H9 (cell line): ENCODE measurements at regions not wholly inside any gene's neighbourhood (a gene's known extent, or its start where the extent isn't known, plus 50 kb on each side); places are given as distances from the start of the nearest gene placed in this dataset.

ENCODE experiments used
- DNase-seq: peaks from one replicate; pipeline ENCODE4 v3.0.0-alpha.2; 2017
- H2AFZ ChIP-seq: one replicate; pipeline ENCODE4 v1.6.1; 2013; ENCODE audit warnings: mild to moderate bottlenecking, low read length, control low read depth, moderate library complexity
- H2AK5ac ChIP-seq: 2 replicates; pipeline ENCODE4 v1.6.1; 2013; ENCODE audit warnings: low read length, control low read depth, mixed read lengths; ENCODE audit not compliant: insufficient read length
- H2BK120ac ChIP-seq: one replicate; pipeline ENCODE4 v1.6.1; 2013; ENCODE audit warnings: low read depth, mild to moderate bottlenecking, low read length, control low read depth, inconsistent platforms; ENCODE audit not compliant: poor library complexity, severe bottlenecking
- H2BK12ac ChIP-seq: 2 replicates; pipeline ENCODE4 v1.6.1; 2013; ENCODE audit warnings: low read length, control low read depth, mixed read lengths, low read depth; ENCODE audit not compliant: insufficient read length
- H2BK15ac ChIP-seq: 2 replicates; pipeline ENCODE4 v1.6.1; 2013; ENCODE audit warnings: low read depth, low read length, control low read depth
- H2BK20ac ChIP-seq: one replicate; pipeline ENCODE4 v1.6.1; 2013; ENCODE audit warnings: low read depth, mild to moderate bottlenecking, low read length, control low read depth, inconsistent platforms; ENCODE audit not compliant: poor library complexity, severe bottlenecking
- H2BK5ac ChIP-seq: 2 replicates; pipeline ENCODE4 v1.6.1; 2013; ENCODE audit warnings: low read length, control low read depth, mixed read lengths; ENCODE audit not compliant: insufficient read length
- H3K14ac ChIP-seq: 2 replicates; pipeline ENCODE4 v1.6.1; 2013; ENCODE audit warnings: low read length, control low read depth; ENCODE audit not compliant: insufficient read depth
- H3K18ac ChIP-seq: 2 replicates; pipeline ENCODE4 v1.6.1; 2013; ENCODE audit warnings: low read depth, mild to moderate bottlenecking, mixed read lengths, low read length, control low read depth; ENCODE audit not compliant: insufficient read length
- H3K23ac ChIP-seq: 2 replicates; pipeline ENCODE4 v1.6.1; 2013; ENCODE audit warnings: low read length, control low read depth, mixed read lengths, low read depth; ENCODE audit not compliant: insufficient read length
- H3K23me2 ChIP-seq: 2 replicates; pipeline ENCODE4 v1.6.1; 2013; ENCODE audit warnings: low read depth, mild to moderate bottlenecking, mixed read lengths, low read length, control low read depth; ENCODE audit not compliant: insufficient read length, poor library complexity, severe bottlenecking
- H3K27ac ChIP-seq: 2 replicates; pipeline ENCODE4 v1.5.1; 2013; ENCODE audit warnings: low read length, control low read depth, mixed read lengths, low read depth; ENCODE audit not compliant: insufficient read length
- H3K27me3 ChIP-seq: 2 replicates; pipeline ENCODE4 v1.6.1; 2013; ENCODE audit warnings: low read length, control low read depth, inconsistent platforms; ENCODE audit not compliant: insufficient read depth
- H3K4ac ChIP-seq: 2 replicates; pipeline ENCODE4 v1.6.1; 2013; ENCODE audit warnings: low read depth, mild to moderate bottlenecking, control low read depth, inconsistent platforms, low read length, moderate library complexity
- H3K4me1 ChIP-seq: 2 replicates; pipeline ENCODE4 v1.6.1; 2013; ENCODE audit warnings: low read length, control low read depth, inconsistent platforms; ENCODE audit not compliant: insufficient read depth
- H3K4me2 ChIP-seq: 2 replicates; pipeline ENCODE4 v1.6.1; 2013; ENCODE audit warnings: low read length, control low read depth, mixed read lengths; ENCODE audit not compliant: insufficient read length, insufficient read depth
- H3K56ac ChIP-seq: 2 replicates; pipeline ENCODE4 v1.6.1; 2013; ENCODE audit warnings: low read depth, mild to moderate bottlenecking, mixed read lengths, low read length, control low read depth; ENCODE audit not compliant: insufficient read length
- H3K79me1 ChIP-seq: 2 replicates; pipeline ENCODE4 v1.6.1; 2013; ENCODE audit warnings: low read depth, mild to moderate bottlenecking, moderate library complexity, low read length, control low read depth, inconsistent platforms; ENCODE audit not compliant: insufficient read depth, poor library complexity, severe bottlenecking
- H3K79me2 ChIP-seq: 2 replicates; pipeline ENCODE4 v1.6.1; 2013; ENCODE audit warnings: low read length, control low read depth, inconsistent platforms; ENCODE audit not compliant: insufficient read depth
- H3K9ac ChIP-seq: 2 replicates; pipeline ENCODE4 v1.6.1; 2013; ENCODE audit warnings: low read length, control low read depth, mixed read lengths; ENCODE audit not compliant: insufficient read length; ENCODE audit errors: extremely low read depth
- H3K9me3 ChIP-seq: one replicate; pipeline ENCODE4 v1.6.1; 2013; ENCODE audit warnings: low read depth, low read length, inconsistent platforms; ENCODE audit not compliant: control insufficient read depth
- H3T11ph ChIP-seq: one replicate; pipeline ENCODE4 v1.6.1; 2013; ENCODE audit warnings: mild to moderate bottlenecking, low read length, control low read depth, inconsistent platforms
- H4K20me1 ChIP-seq: one replicate; pipeline ENCODE4 v1.6.1; 2013; ENCODE audit not compliant: control insufficient read depth, insufficient read length, insufficient read depth
- H4K5ac ChIP-seq: 2 replicates; pipeline ENCODE4 v1.6.1; 2013; ENCODE audit warnings: low read depth, mild to moderate bottlenecking, mixed read lengths, low read length, control low read depth; ENCODE audit not compliant: insufficient read length
- H4K8ac ChIP-seq: replicated peaks from 2 replicates; pipeline ENCODE4 v1.6.1; 2013; ENCODE audit warnings: low read length, control low read depth, mixed read lengths, low read depth; ENCODE audit not compliant: insufficient read length
- H4K91ac ChIP-seq: 2 replicates; pipeline ENCODE4 v1.6.1; 2013; ENCODE audit warnings: low read depth, mild to moderate bottlenecking, moderate library complexity, mixed read lengths, low read length, control low read depth; ENCODE audit not compliant: insufficient read length
- H3K27ac Mint-ChIP-seq, 3 experiments: 2 replicates in 2 of 3; 3 replicates in 1 of 3; pipeline ENCODE4 v1.8.0; 2020 to 2021; ENCODE audit warnings: mixed read lengths in 3 of 3, mild to moderate bottlenecking in 1 of 3, moderate library complexity in 1 of 3
- H3K27me3 Mint-ChIP-seq: 2 replicates; pipeline ENCODE4 v1.8.0; 2021; ENCODE audit warnings: low read depth, mild to moderate bottlenecking, moderate library complexity, mixed read lengths
- H3K36me3 Mint-ChIP-seq, 3 experiments: 2 replicates in 2 of 3; 3 replicates in 1 of 3; pipeline ENCODE4 v1.8.0; 2020 to 2021; ENCODE audit warnings: low read depth in 3 of 3, mixed read lengths in 3 of 3; ENCODE audit not compliant: insufficient read depth in 1 of 3
- H3K4me1 Mint-ChIP-seq, 2 experiments: 2 replicates each; pipeline ENCODE4 v1.8.0; 2020; ENCODE audit warnings: mixed read lengths in 2 of 2
- H3K4me3 Mint-ChIP-seq, 2 experiments: 2 replicates in 1 of 2; 3 replicates in 1 of 2; pipeline ENCODE4 v1.8.0; 2020 to 2021; ENCODE audit warnings: mild to moderate bottlenecking in 2 of 2, mixed read lengths in 2 of 2, moderate library complexity in 1 of 2
- H3K9me3 Mint-ChIP-seq, 2 experiments: 2 replicates in 1 of 2; 3 replicates in 1 of 2; pipeline ENCODE4 v1.8.0; 2020; ENCODE audit warnings: mild to moderate bottlenecking in 2 of 2, mixed read lengths in 2 of 2, moderate library complexity in 1 of 2
- WGBS: extraction: QIAGEN DNeasy Blood & Tissue Kit; methylation state at CpG from one replicate; pipeline ENCODE4 v1.1.7; 2013; ENCODE audit warnings: missing lambda C conversion rate, low lambda C conversion rate, mixed read lengths; ENCODE audit not compliant: insufficient read length; ENCODE audit errors: extremely low coverage; 5-methylcytosine and 5-hydroxymethylcytosine counted together
- TF ChIP-seq, protein P1 (sequence below): fragments of 200-600 bp; sonication (generic); conservative IDR thresholded peaks from 3 replicates; pipeline ENCODE4 v1.8.0; 2021; ENCODE audit warnings: antibody characterized with exemption, mild to moderate bottlenecking

DNA sequence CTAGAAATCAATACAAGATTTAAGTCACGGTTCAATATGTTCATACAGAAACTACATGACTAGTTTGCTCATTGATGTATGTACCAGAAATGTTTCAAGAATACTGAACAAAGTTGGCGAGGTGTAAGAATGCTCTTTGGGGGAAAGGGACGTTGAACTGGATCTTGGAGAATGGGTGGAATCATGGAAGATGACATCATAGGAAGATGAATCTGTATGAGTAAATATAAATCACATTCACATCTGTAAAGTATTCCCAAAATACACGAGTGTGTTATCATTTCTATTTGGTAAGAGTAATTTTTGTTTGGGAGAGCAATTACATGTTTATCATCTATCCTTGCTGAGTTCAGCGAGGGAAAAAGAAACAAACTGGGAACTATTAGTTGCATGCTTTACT is 162.2 kb upstream of the TMTC1 start:
- Mint-ChIP-seq H3K36me3 (peaks cover 0 to 1% (median 0%) of the 10 kb centered on the region in 3 experiments; a peak in 2 of 7 replicates), H3K4me1 (no peaks in the 10 kb centered on the region), H3K27me3 (no peaks in the 10 kb centered on the region), H3K9me3 (peaks cover 0 to 1% of the 10 kb centered on the region in 2 experiments; a peak in 3 of 5 replicates), H3K4me3 (no peak overlapping the region), H3K27ac (no peak overlapping the region)
- Histone ChIP-seq H3K4me2 (no peak overlapping the region), H4K8ac (no peak overlapping the region), H4K91ac (no peak overlapping the region), H2BK20ac (no peak overlapping the region), H4K5ac (no peak overlapping the region), H3K14ac (no peak overlapping the region), H3K9me3 (no peaks in the 10 kb centered on the region), H3K4me1 (no peaks in the 10 kb centered on the region), H2BK15ac (no peak overlapping the region), H3K23ac (no peak overlapping the region), H3K27ac (no peak overlapping the region), H4K20me1 (no peaks in the 10 kb centered on the region), H3K79me1 (no peaks in the 10 kb centered on the region), H3K56ac (no peak overlapping the region), H2BK5ac (no peak overlapping the region), H2BK120ac (no peak overlapping the region), H3K27me3 (no peaks in the 10 kb centered on the region), H2AFZ (no peak overlapping the region), H3K23me2 (no peaks in the 10 kb centered on the region), H3K4ac (no peak overlapping the region), H3T11ph (no peak overlapping the region), H3K9ac (no peak overlapping the region), H3K79me2 (no peaks in the 10 kb centered on the region), H2BK12ac (no peak overlapping the region), H3K18ac (no peak overlapping the region), H2AK5ac (no peak overlapping the region)
- DNase-seq: no peak
- TF ChIP-seq, protein P1, sequence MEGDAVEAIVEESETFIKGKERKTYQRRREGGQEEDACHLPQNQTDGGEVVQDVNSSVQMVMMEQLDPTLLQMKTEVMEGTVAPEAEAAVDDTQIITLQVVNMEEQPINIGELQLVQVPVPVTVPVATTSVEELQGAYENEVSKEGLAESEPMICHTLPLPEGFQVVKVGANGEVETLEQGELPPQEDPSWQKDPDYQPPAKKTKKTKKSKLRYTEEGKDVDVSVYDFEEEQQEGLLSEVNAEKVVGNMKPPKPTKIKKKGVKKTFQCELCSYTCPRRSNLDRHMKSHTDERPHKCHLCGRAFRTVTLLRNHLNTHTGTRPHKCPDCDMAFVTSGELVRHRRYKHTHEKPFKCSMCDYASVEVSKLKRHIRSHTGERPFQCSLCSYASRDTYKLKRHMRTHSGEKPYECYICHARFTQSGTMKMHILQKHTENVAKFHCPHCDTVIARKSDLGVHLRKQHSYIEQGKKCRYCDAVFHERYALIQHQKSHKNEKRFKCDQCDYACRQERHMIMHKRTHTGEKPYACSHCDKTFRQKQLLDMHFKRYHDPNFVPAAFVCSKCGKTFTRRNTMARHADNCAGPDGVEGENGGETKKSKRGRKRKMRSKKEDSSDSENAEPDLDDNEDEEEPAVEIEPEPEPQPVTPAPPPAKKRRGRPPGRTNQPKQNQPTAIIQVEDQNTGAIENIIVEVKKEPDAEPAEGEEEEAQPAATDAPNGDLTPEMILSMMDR: no peak
- no CpG with 5 or more reads among the region's 5 CpGs for WGBS
